Fibroblast of lung (primary cell): ENCODE measurements at regions not wholly inside any gene's neighbourhood (a gene's known extent, or its start where the extent isn't known, plus 50 kb on each side); places are given as distances from the start of the nearest gene placed in this dataset.

Source experiments
- DNase-seq, 2 donors: peaks; one replicate each; pipeline versions ENCODE4 v3.0.0 to v3.0.0-alpha.2; 2010; ENCODE audit warnings: low read depth in 2 of 2
- H2AFZ ChIP-seq: 2 replicates; pipeline ENCODE4 v1.5.1; 2012; ENCODE audit warnings: low read length, control low read depth, inconsistent platforms
- H3K27ac ChIP-seq: 2 replicates; pipeline ENCODE4 v1.5.1; 2011; ENCODE audit warnings: low read length, control low read depth; ENCODE audit not compliant: insufficient read depth
- H3K27me3 ChIP-seq: 2 replicates; pipeline ENCODE4 v1.5.1; 2011; ENCODE audit warnings: mild to moderate bottlenecking, low read length; ENCODE audit not compliant: control insufficient read depth, insufficient read depth
- H3K36me3 ChIP-seq: 2 replicates; pipeline ENCODE4 v1.5.1; 2011; ENCODE audit warnings: low read length; ENCODE audit not compliant: control insufficient read depth, insufficient read depth
- H3K4me1 ChIP-seq: 2 replicates; pipeline ENCODE4 v1.5.1; 2011; ENCODE audit warnings: low read length; ENCODE audit not compliant: control insufficient read depth, insufficient read depth; ENCODE audit errors: extremely low read depth
- H3K4me2 ChIP-seq: 2 replicates; pipeline ENCODE4 v1.5.1; 2011; ENCODE audit warnings: low read length, control low read depth; ENCODE audit not compliant: insufficient read depth; ENCODE audit errors: extremely low read depth
- H3K4me3 ChIP-seq, 4 experiments: fragments of 200-600 bp in 1 of 4; sonication (generic) in 1 of 4; replicated peaks in 1 of 4; 2 replicates each; pipeline ENCODE4 v1.5.1; 2011 to 2016; ENCODE audit warnings: low read length in 4 of 4, low read depth in 3 of 4, mild to moderate bottlenecking in 3 of 4, control low read depth in 2 of 4, inconsistent platforms in 1 of 4, mixed read lengths in 1 of 4; ENCODE audit not compliant: insufficient read depth in 1 of 4; ENCODE audit errors: control extremely low read depth in 1 of 4
- H3K79me2 ChIP-seq: 2 replicates; pipeline ENCODE4 v1.5.1; 2012; ENCODE audit warnings: mild to moderate bottlenecking, low read length, inconsistent platforms; ENCODE audit not compliant: control insufficient read depth, insufficient read depth
- H3K9ac ChIP-seq: 2 replicates; pipeline ENCODE4 v1.5.1; 2011; ENCODE audit warnings: mild to moderate bottlenecking, low read length, control low read depth; ENCODE audit not compliant: insufficient read depth
- H3K9me3 ChIP-seq: 2 replicates; pipeline ENCODE4 v1.5.1; 2012; ENCODE audit warnings: low read depth, low read length; ENCODE audit not compliant: control insufficient read depth, insufficient read depth
- H4K20me1 ChIP-seq: 2 replicates; pipeline ENCODE4 v1.5.1; 2011; ENCODE audit warnings: low read length; ENCODE audit not compliant: control insufficient read depth, insufficient read depth; ENCODE audit errors: extremely low read depth
- EZH2 ChIP-seq: IDR thresholded peaks from 2 replicates; pipeline ENCODE4 v1.5.1; 2012; ENCODE audit warnings: low read length, control low read depth, mild to moderate bottlenecking; ENCODE audit errors: missing control alignments
- TF ChIP-seq, protein P1 (sequence below), 2 donors: IDR thresholded peaks in 1 of 2; conservative IDR thresholded peaks in 1 of 2; 1 replicate in 1 of 2; 2 replicates in 1 of 2; pipeline ENCODE4 v1.5.1; 2011 to 2012; ENCODE audit warnings: low read length in 2 of 2, control low read depth in 1 of 2, inconsistent platforms in 1 of 2, low read depth in 1 of 2, mild to moderate bottlenecking in 1 of 2

DNA sequence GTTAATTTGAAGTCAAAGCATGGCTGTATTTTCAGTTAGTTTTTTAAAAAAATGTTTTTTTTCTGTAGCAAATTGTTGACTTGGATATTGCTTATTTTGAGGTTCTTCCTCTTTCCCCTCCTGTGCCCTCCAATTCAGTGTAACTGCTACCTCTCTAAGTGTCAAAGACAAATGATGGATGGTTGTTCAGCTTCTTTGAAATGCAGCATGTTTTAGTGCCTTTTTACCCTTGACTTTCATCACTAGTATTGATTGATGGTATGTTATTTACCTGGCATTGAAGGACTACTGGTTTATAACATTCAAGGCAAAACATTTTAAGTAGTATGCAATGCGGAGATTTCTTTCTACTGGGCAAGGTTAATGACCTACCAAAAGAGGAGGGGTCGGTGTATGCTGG, 281.0 kb upstream of the FAT1 start:
- H4K20me1 ChIP-seq: no peaks in the 10 kb centered on the region
- H3K4me1 ChIP-seq: peaks cover under 1% of the 10 kb centered on the region
- H2AFZ ChIP-seq: no peak overlapping the region
- no peak overlapping the region for H3K27ac ChIP-seq
- no peaks in the 10 kb centered on the region for H3K79me2 ChIP-seq
- no peak overlapping the region for H3K4me2 ChIP-seq
- H3K27me3 ChIP-seq: no peaks in the 10 kb centered on the region
- no peak for TF ChIP-seq EZH2
- TF ChIP-seq, protein P1, sequence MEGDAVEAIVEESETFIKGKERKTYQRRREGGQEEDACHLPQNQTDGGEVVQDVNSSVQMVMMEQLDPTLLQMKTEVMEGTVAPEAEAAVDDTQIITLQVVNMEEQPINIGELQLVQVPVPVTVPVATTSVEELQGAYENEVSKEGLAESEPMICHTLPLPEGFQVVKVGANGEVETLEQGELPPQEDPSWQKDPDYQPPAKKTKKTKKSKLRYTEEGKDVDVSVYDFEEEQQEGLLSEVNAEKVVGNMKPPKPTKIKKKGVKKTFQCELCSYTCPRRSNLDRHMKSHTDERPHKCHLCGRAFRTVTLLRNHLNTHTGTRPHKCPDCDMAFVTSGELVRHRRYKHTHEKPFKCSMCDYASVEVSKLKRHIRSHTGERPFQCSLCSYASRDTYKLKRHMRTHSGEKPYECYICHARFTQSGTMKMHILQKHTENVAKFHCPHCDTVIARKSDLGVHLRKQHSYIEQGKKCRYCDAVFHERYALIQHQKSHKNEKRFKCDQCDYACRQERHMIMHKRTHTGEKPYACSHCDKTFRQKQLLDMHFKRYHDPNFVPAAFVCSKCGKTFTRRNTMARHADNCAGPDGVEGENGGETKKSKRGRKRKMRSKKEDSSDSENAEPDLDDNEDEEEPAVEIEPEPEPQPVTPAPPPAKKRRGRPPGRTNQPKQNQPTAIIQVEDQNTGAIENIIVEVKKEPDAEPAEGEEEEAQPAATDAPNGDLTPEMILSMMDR (conservative IDR thresholded peaks at IDR 0.05 in 1 of 2, IDR thresholded peaks at IDR 0.05 in 1 of 2; ENCODE audit: low read depth in 1 of 2, low read length in 2 of 2): no peak
- H3K4me3 ChIP-seq: no peak overlapping the region
- DNase-seq: no peak
- no peaks in the 10 kb centered on the region for H3K9me3 ChIP-seq
- H3K9ac ChIP-seq: no peak overlapping the region
- H3K36me3 ChIP-seq: no peaks in the 10 kb centered on the region

DNA sequence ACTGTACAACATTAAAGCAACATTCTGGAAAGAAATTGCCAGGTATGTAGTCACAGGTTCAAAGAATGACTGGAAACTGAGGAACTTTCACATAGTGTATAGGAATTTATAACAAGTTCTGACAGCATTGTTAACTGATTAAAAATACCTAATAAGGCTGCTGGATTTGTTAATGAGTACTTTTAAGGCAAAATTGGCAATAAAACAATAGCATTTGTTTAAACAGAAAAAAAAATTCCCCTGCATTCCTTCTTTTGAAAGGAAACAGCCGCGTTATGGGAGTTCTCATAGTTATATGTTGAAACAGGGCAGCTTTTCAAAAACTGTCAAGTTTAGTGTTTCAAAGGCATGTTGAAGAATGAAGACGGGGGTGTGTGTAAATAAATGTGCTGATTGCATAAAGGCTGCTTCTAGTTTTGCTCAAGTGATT, 282.5 kb upstream of the FAT1 start:
- Histone ChIP-seq H3K79me2 (no peaks in the 10 kb centered on the region), H3K4me2 (no peak overlapping the region), H3K27ac (no peak overlapping the region), H4K20me1 (no peaks in the 10 kb centered on the region), H3K27me3 (no peaks in the 10 kb centered on the region), H3K36me3 (no peaks in the 10 kb centered on the region), H3K9me3 (no peaks in the 10 kb centered on the region), H3K4me3 (no peak overlapping the region), H3K4me1 (no peaks in the 10 kb centered on the region), H3K9ac (no peak overlapping the region), H2AFZ (no peak overlapping the region)
- DNase-seq: peak; percentile 69 to 74
- TF ChIP-seq, protein P1 (conservative IDR thresholded peaks at IDR 0.05 in 1 of 2, IDR thresholded peaks at IDR 0.05 in 1 of 2; ENCODE audit: low read depth in 1 of 2, low read length in 2 of 2): no peak
- no peak for TF ChIP-seq EZH2

DNA sequence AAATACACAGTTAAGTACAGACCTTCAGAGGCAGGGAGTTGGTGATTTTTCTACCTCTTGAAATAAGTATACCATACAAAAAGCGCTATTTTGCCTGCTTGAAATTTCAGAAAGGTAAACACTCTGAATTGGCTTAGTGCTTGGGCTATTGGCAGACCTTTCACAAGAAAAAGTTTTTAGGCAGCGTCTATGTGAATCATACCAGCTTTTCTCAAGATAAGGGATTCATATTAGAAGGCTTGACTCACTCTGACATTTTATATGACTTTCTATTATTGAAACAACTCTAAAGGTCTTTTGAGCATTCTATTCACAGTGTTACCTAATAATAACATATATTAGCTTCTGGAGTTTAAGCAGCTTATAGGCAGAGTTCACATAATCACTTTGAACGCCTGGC, 286.4 kb upstream of the FAT1 start:
- Histone ChIP-seq H3K27ac (no peak overlapping the region), H2AFZ (no peak overlapping the region), H3K79me2 (no peaks in the 10 kb centered on the region), H3K4me1 (no peaks in the 10 kb centered on the region), H3K9ac (no peak overlapping the region), H3K27me3 (no peaks in the 10 kb centered on the region), H3K9me3 (no peaks in the 10 kb centered on the region), H3K4me2 (no peak overlapping the region), H3K36me3 (no peaks in the 10 kb centered on the region), H4K20me1 (no peaks in the 10 kb centered on the region), H3K4me3 (no peak overlapping the region)
- TF ChIP-seq, protein P1 (conservative IDR thresholded peaks at IDR 0.05 in 1 of 2, IDR thresholded peaks at IDR 0.05 in 1 of 2; ENCODE audit: low read depth in 1 of 2, low read length in 2 of 2): no peak
- TF ChIP-seq EZH2: no peak
- peak in 1 of 2 donors; percentile 43 for DNase-seq
